HFF-Myc (cell line): ENCODE measurements at regions not wholly inside any gene's neighbourhood (a gene's known extent, or its start where the extent isn't known, plus 50 kb on each side); places are given as distances from the start of the nearest gene placed in this dataset.

Source experiments
- DNase-seq: peaks from one replicate; pipeline ENCODE4 v3.0.0-alpha.2; 2011; ENCODE audit warnings: low read depth; ENCODE audit errors: extremely low read depth
- H3K4me3 ChIP-seq: replicated peaks from 2 replicates; pipeline ENCODE4 v1.5.1; 2011; ENCODE audit warnings: low read depth, mild to moderate bottlenecking, control low read depth, low read length
- TF ChIP-seq, protein P1 (sequence below): IDR thresholded peaks from 2 replicates; pipeline ENCODE4 v1.5.1; 2012; ENCODE audit warnings: mild to moderate bottlenecking, low read depth, low read length, control low read depth; ENCODE audit errors: missing control alignments

DNA sequence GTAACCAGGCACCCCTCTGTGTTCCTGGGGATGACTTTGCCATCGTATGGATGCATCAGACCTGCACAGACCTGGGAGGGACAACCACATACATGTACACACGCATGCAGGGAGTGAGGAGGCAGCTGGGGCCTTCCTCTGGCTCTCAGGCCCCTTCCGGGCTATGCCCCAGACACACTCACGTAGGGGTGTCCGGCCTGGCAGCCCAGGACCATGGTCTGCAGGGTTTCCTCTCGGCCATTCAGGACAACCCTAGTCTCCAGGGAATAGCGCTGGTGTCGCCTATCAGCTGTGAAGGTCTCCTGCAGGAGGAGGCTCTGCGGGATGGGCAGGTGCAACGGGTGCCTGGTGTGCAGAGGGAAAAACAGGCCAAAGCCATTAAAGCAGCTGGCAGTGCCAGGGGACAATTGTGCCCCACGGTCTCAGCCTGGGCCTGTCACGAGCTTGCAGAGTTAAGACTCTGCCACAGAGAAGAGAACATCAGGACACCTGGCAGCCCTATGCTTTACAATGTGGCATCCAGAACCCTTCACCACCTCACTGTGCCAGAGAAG is 101.4 kb downstream of the RMI2 start:
- no peak overlapping the region for H3K4me3 ChIP-seq
- no peak for DNase-seq
- TF ChIP-seq, protein P1, sequence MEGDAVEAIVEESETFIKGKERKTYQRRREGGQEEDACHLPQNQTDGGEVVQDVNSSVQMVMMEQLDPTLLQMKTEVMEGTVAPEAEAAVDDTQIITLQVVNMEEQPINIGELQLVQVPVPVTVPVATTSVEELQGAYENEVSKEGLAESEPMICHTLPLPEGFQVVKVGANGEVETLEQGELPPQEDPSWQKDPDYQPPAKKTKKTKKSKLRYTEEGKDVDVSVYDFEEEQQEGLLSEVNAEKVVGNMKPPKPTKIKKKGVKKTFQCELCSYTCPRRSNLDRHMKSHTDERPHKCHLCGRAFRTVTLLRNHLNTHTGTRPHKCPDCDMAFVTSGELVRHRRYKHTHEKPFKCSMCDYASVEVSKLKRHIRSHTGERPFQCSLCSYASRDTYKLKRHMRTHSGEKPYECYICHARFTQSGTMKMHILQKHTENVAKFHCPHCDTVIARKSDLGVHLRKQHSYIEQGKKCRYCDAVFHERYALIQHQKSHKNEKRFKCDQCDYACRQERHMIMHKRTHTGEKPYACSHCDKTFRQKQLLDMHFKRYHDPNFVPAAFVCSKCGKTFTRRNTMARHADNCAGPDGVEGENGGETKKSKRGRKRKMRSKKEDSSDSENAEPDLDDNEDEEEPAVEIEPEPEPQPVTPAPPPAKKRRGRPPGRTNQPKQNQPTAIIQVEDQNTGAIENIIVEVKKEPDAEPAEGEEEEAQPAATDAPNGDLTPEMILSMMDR: no peak

DNA sequence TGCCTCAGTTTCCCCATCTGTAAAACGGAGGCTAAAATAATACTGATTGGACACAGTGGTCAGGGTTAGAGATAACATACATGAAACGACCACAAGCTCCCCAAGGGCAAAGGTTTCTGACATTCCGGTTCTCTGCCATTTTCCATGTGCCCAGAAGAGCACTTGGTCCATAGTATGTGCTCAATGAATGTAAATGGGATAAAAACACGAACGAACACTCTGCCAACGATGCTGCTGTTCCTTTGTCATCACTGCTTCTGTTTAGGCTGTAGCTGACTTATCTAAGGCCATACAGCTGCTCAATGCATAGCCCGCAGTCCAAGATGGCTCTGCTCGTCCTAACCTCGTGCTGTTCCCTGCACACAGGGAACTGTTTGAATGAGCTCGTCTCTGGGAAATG is 102.0 kb downstream of the RMI2 start:
- no peak for DNase-seq
- TF ChIP-seq, protein P1: no peak
- H3K4me3 ChIP-seq: no peak overlapping the region

DNA sequence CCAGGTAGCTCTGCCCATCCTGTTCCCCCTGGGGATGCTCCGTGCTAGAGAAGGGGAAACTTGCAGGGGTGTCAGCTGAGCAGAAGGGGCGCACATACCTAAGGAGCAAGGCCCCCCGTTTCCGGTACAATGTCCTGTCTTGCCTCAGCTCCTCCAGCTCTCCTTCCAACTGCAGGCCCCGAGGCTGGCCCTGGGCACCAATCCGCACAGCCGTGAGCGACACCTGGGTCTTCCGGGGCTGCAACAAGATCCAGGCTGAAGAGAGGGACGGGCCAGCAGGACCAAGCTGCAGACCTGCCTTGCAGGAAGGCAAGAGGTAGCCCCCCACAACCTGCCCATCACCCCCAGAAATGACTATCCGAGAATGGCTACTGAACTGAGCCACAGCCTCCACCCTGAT is 102.6 kb downstream of the RMI2 start:
- TF ChIP-seq, protein P1: no peak
- DNase-seq: no peak
- no peak overlapping the region for H3K4me3 ChIP-seq

DNA sequence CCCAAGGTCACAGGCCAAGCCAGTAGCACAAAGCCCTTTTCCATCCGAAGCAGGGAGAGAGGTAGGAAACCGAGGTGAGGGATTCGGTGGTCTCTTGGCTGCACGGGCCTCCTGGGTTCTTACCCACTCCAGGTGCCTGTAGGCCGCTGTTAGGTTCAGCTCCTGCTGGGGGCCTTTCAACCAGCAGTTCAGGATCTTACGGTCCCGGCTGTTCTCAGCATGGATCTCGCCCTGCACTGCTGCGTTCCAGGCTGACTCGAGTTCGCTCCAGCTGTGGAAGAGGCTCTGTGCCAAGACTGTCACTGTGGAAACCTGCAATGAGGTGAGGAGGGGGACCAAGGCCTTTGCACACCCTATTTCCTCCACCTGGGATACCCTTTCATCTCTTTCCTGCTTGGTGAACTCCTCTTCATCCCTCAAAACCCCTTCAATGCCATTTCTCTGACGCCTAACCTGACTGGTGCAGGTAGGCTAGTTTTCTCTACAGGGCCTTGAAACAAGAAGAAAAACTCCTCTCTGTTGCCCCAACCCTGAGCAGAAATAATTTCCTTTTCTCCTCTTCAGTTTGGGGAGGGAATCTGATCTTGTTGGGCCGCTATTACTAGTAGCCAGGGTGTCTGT is 103.6 kb downstream of the RMI2 start:
- TF ChIP-seq, protein P1: no peak
- no peak for DNase-seq
- no peak overlapping the region for H3K4me3 ChIP-seq

DNA sequence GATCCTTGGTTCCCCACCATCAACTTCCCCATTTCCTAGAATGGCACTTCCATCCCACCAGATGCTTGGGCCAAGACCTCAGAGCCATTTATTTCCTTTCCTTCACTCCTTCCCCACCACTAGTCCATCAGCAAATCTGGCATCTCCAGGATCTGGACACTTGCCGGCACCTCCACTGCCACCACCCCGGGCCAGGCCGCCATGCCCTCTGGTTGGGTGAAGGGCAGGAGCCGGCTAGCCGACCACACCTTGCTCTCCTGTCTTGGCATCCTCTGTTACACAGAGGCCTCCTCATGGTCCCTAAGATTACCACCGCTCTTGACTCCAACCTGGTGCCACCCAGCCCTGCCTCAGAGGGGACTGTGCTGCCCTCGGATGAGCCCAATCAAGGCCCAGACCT is 104.5 kb downstream of the RMI2 start:
- DNase-seq: no peak
- TF ChIP-seq, protein P1: no peak
- no peak overlapping the region for H3K4me3 ChIP-seq

DNA sequence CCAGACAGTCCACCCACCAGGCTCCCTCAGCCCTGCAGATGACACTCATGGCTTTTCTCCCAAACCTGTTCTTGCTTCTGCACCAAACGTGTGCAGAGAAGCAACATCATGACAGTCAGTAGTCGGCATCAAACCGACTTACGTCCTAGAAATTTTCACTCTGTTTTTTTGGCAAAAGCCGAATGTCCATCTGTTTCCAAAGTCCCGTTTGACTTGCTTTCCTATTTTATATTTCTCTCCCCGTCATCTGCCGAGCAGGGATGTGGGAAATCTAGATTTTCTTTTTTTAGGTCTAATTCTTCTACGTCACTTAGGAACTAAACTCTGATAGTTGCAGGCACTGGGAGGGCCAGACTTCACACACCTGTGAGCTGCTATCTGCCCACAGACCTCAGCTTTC is 104.9 kb downstream of the RMI2 start:
- H3K4me3 ChIP-seq: no peak overlapping the region
- no peak for DNase-seq
- TF ChIP-seq, protein P1: no peak

DNA sequence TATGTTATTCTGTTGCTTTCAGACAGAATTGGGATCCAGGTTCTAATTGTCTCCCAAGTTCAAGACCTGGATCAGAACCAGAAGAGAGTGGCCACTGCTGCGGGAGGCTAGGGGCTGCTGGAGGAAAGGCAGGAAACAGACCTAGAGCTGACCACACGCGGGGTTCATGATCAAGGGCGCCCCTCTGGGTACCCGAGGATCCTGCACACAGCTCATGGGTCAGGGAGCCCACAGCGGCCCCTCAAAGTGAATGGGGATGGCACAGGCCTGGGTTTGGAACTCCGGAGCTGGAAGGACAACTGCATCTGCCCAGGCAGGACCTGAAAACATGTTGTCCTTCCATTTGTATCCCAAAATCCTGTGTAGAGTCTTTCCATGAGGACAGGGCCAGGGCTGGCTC is 107.0 kb downstream of the RMI2 start:
- DNase-seq: no peak
- TF ChIP-seq, protein P1: no peak
- H3K4me3 ChIP-seq: no peak overlapping the region
